ENCODE measurements at regions not wholly inside any gene's neighbourhood (a gene's known extent, or its start where the extent isn't known, plus 50 kb on each side); places are given as distances from the start of the nearest gene placed in this dataset.
A peak's percentile ranks its signal among the peaks of the same experiment; 100 is the strongest.

GRCh38 chr12:16454481-16454880 lies 107.0 kb downstream of the MGST1 start:
- Histone ChIP-seq H2AFZ (ENCODE audit: low read depth, low read length) (no peak overlapping the region), H3K4me3 (ENCODE audit: insufficient read depth, low read depth, low read length) (no peak overlapping the region), H3K4me1 (ENCODE audit: insufficient read depth, low read length) (no peaks in the 10 kb centered on the region), H3K27ac (ENCODE audit: low read depth, low read length) (no peak overlapping the region), H3K4me2 (ENCODE audit: low read length) (no peak overlapping the region), H3K9ac (ENCODE audit: low read length) (no peak overlapping the region), H4K20me1 (ENCODE audit: insufficient read depth, low read length) (no peaks in the 10 kb centered on the region), H3K36me3 (ENCODE audit: insufficient read depth, low read length) (no peaks in the 10 kb centered on the region), H3K79me2 (ENCODE audit: insufficient read depth, low read length) (no peaks in the 10 kb centered on the region), H3K27me3 (ENCODE audit: insufficient read depth, low read length) (no peaks in the 10 kb centered on the region), H3K9me3 (ENCODE audit: insufficient read depth, low read depth, low read length) (no peaks in the 10 kb centered on the region)
- Mint-ChIP-seq H3K27ac (ENCODE audit: unreplicated experiment) (peak overlapping the region; percentile 37), H3K4me3 (ENCODE audit: unreplicated experiment) (no peak overlapping the region), H3K9me3 (ENCODE audit: unreplicated experiment) (no peaks in the 10 kb centered on the region), H3K4me1 (ENCODE audit: low read depth, unreplicated experiment) (peaks cover 14% of the 10 kb centered on the region), H3K27me3 (ENCODE audit: low read depth, unreplicated experiment) (no peaks in the 10 kb centered on the region), H3K36me3 (ENCODE audit: low read depth, unreplicated experiment) (no peaks in the 10 kb centered on the region)
- no peak for TF ChIP-seq CTCF (IDR thresholded peaks at IDR 0.05; ENCODE audit: insufficient read depth, low read depth, low read length)
- no peak for TF ChIP-seq EZH2 (IDR thresholded peaks at IDR 0.05; ENCODE audit: insufficient read depth, low read length)
- FAIRE-seq: no peak
- DNase-seq (ENCODE audit: low read depth): peak; percentile 26

- H3K79me2 ChIP-seq (ENCODE audit: insufficient read depth, low read length): no peaks in the 10 kb centered on the region
- H3K36me3 Mint-ChIP-seq (ENCODE audit: low read depth, unreplicated experiment): no peaks in the 10 kb centered on the region
- no peak overlapping the region for H2AFZ ChIP-seq (ENCODE audit: low read depth, low read length)
- no peak for TF ChIP-seq EZH2 (IDR thresholded peaks at IDR 0.05; ENCODE audit: insufficient read depth, low read length)
- TF ChIP-seq CTCF (IDR thresholded peaks at IDR 0.05; ENCODE audit: insufficient read depth, low read depth, low read length): no peak
- H3K27ac Mint-ChIP-seq (ENCODE audit: unreplicated experiment): no peak overlapping the region
- H4K20me1 ChIP-seq (ENCODE audit: insufficient read depth, low read length): no peaks in the 10 kb centered on the region
- FAIRE-seq: no peak
- H3K4me1 ChIP-seq (ENCODE audit: insufficient read depth, low read length): no peaks in the 10 kb centered on the region
- H3K4me2 ChIP-seq (ENCODE audit: low read length): no peak overlapping the region
- H3K4me3 Mint-ChIP-seq (ENCODE audit: unreplicated experiment): no peak overlapping the region
- no peaks in the 10 kb centered on the region for H3K36me3 ChIP-seq (ENCODE audit: insufficient read depth, low read length)
- H3K9me3 ChIP-seq (ENCODE audit: insufficient read depth, low read depth, low read length): no peaks in the 10 kb centered on the region
- H3K9ac ChIP-seq (ENCODE audit: low read length): no peak overlapping the region
- no peak for DNase-seq (ENCODE audit: low read depth)
- H3K27me3 ChIP-seq (ENCODE audit: insufficient read depth, low read length): no peaks in the 10 kb centered on the region
- H3K4me3 ChIP-seq (ENCODE audit: insufficient read depth, low read depth, low read length): no peak overlapping the region
- no peaks in the 10 kb centered on the region for H3K9me3 Mint-ChIP-seq (ENCODE audit: unreplicated experiment)
- H3K27me3 Mint-ChIP-seq (ENCODE audit: low read depth, unreplicated experiment): no peaks in the 10 kb centered on the region
- peaks cover 13% of the 10 kb centered on the region for H3K4me1 Mint-ChIP-seq (ENCODE audit: low read depth, unreplicated experiment)
- H3K27ac ChIP-seq (ENCODE audit: low read depth, low read length): no peak overlapping the region
Observed at GRCh38 chr12:16458521-16459078, 111.2 kb downstream of the MGST1 start.

- Histone ChIP-seq H4K20me1 (ENCODE audit: insufficient read depth, low read length) (no peaks in the 10 kb centered on the region), H3K4me3 (ENCODE audit: insufficient read depth, low read depth, low read length) (no peak overlapping the region), H3K79me2 (ENCODE audit: insufficient read depth, low read length) (no peaks in the 10 kb centered on the region), H2AFZ (ENCODE audit: low read depth, low read length) (no peak overlapping the region), H3K4me2 (ENCODE audit: low read length) (no peak overlapping the region), H3K27me3 (ENCODE audit: insufficient read depth, low read length) (no peaks in the 10 kb centered on the region), H3K9me3 (ENCODE audit: insufficient read depth, low read depth, low read length) (no peaks in the 10 kb centered on the region), H3K36me3 (ENCODE audit: insufficient read depth, low read length) (no peaks in the 10 kb centered on the region), H3K9ac (ENCODE audit: low read length) (no peak overlapping the region), H3K27ac (ENCODE audit: low read depth, low read length) (no peak overlapping the region), H3K4me1 (ENCODE audit: insufficient read depth, low read length) (no peaks in the 10 kb centered on the region)
- DNase-seq (ENCODE audit: low read depth) (no peak), FAIRE-seq (no peak)
- TF ChIP-seq EZH2 (IDR thresholded peaks at IDR 0.05; ENCODE audit: insufficient read depth, low read length) (no peak), CTCF (IDR thresholded peaks at IDR 0.05; ENCODE audit: insufficient read depth, low read depth, low read length) (no peak)
- no peaks in the 10 kb centered on the region for H3K36me3 Mint-ChIP-seq (ENCODE audit: low read depth, unreplicated experiment)
- no peak overlapping the region for H3K4me3 Mint-ChIP-seq (ENCODE audit: unreplicated experiment)
- H3K27ac Mint-ChIP-seq (ENCODE audit: unreplicated experiment): no peak overlapping the region
- no peaks in the 10 kb centered on the region for H3K27me3 Mint-ChIP-seq (ENCODE audit: low read depth, unreplicated experiment)
- H3K9me3 Mint-ChIP-seq (ENCODE audit: unreplicated experiment): no peaks in the 10 kb centered on the region
- H3K4me1 Mint-ChIP-seq (ENCODE audit: low read depth, unreplicated experiment): no peaks in the 10 kb centered on the region
Observed at GRCh38 chr12:16467272-16467671, 119.8 kb downstream of the MGST1 start.

Data from astrocyte (in vitro differentiated cells and primary cell).